GM23338 (cell line): ENCODE measurements at regions not wholly inside any gene's neighbourhood (a gene's known extent, or its start where the extent isn't known, plus 50 kb on each side); places are given as distances from the start of the nearest gene placed in this dataset.

Experiments
- CREB1 ChIP-seq: fragments of 250-450 bp; sonication (Bioruptor Pico); IDR thresholded peaks from 2 replicates; pipeline ENCODE4 v1.5.0; 2020; ENCODE audit warnings: low read depth, mild to moderate bottlenecking, moderate library complexity
- CTCF ChIP-seq, 2 experiments: fragments of 200-600 bp in 1 of 2; sonication (generic) in 1 of 2; conservative IDR thresholded peaks; 2 replicates each; pipeline versions ENCODE4 v1.5.1 to v1.6.1; 2016 to 2017; ENCODE audit warnings: antibody characterized with exemption in 2 of 2, low read depth in 2 of 2, mild to moderate bottlenecking in 2 of 2, moderate library complexity in 1 of 2
- EZH2 ChIP-seq: fragments of 200-600 bp; sonication (generic); IDR thresholded peaks from one replicate; pipeline ENCODE4 v1.8.0; 2017; ENCODE audit warnings: antibody characterized with exemption, mild to moderate bottlenecking, low read depth; ENCODE audit not compliant: unreplicated experiment
- EZH2phosphoT487 ChIP-seq: fragments of 200-600 bp; sonication (generic); IDR thresholded peaks from one replicate; pipeline ENCODE4 v1.8.1; 2018; ENCODE audit warnings: antibody characterized with exemption; ENCODE audit not compliant: unreplicated experiment
- JUNB ChIP-seq: IDR thresholded peaks from one replicate; pipeline ENCODE4 v1.6.1; 2016; ENCODE audit warnings: antibody characterized with exemption; ENCODE audit not compliant: unreplicated experiment
- POLR2AphosphoS5 ChIP-seq: IDR thresholded peaks from 2 replicates; pipeline ENCODE4 v1.6.1; 2016; ENCODE audit warnings: antibody characterized with exemption, low read depth

- TF ChIP-seq CTCF (conservative IDR thresholded peaks at IDR 0.05; ENCODE audit: low read depth in 2 of 2) (no peak), JUNB (no peak), EZH2 (no peak), EZH2phosphoT487 (no peak), POLR2AphosphoS5 (no peak), CREB1 (CRISPR knock-in tag) (no peak)
Observed at GRCh38 chr2:64794426-64794995, 140.8 kb upstream of the SERTAD2 start.
